PC-9 (cell line): ENCODE measurements at regions not wholly inside any gene's neighbourhood (a gene's known extent, or its start where the extent isn't known, plus 50 kb on each side); places are given as distances from the start of the nearest gene placed in this dataset.
"Not testable (repeated sequence)": the region's sequence is repeated elsewhere in the genome, so short reads cannot be mapped to it uniquely, and the experiment has no call there.

Experiments
- EZH2 ChIP-seq: fragments of 200-600 bp; sonication (generic); IDR thresholded peaks from 2 replicates; pipeline ENCODE4 v1.8.0; 2017; ENCODE audit warnings: antibody characterized with exemption, low read depth
- TF ChIP-seq, protein P1 (sequence below): fragments of 200-600 bp; sonication (generic); conservative IDR thresholded peaks from 2 replicates; pipeline ENCODE4 v1.6.1; 2017; ENCODE audit warnings: mixed run types, antibody characterized with exemption, mild to moderate bottlenecking, moderate library complexity

DNA sequence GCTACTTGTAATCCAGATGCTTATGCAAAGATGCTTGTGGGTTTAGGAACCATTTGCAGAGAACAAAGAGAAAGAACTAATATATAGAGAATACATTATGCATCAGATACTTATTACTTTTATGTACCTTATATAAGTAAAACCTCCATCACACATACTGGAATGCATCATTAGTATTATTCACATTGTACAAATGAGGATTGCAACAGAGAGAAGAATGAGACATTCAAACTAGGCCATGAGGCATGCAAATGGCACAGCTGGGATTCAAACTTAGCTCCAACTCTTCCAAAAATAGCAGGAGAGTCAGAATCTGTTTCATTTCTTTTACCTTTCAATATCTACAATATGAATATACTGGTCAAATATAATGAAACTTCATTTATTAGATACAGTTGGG is 1001.4 kb upstream of the ADAMTS5 start:
- TF ChIP-seq, protein P1, sequence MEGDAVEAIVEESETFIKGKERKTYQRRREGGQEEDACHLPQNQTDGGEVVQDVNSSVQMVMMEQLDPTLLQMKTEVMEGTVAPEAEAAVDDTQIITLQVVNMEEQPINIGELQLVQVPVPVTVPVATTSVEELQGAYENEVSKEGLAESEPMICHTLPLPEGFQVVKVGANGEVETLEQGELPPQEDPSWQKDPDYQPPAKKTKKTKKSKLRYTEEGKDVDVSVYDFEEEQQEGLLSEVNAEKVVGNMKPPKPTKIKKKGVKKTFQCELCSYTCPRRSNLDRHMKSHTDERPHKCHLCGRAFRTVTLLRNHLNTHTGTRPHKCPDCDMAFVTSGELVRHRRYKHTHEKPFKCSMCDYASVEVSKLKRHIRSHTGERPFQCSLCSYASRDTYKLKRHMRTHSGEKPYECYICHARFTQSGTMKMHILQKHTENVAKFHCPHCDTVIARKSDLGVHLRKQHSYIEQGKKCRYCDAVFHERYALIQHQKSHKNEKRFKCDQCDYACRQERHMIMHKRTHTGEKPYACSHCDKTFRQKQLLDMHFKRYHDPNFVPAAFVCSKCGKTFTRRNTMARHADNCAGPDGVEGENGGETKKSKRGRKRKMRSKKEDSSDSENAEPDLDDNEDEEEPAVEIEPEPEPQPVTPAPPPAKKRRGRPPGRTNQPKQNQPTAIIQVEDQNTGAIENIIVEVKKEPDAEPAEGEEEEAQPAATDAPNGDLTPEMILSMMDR = not testable (repeated sequence)
- TF ChIP-seq EZH2 = not testable (repeated sequence)
